H1 (cell line): ENCODE measurements at regions not wholly inside any gene's neighbourhood (a gene's known extent, or its start where the extent isn't known, plus 50 kb on each side); places are given as distances from the start of the nearest gene placed in this dataset.

Source experiments
- BRCA1 ChIP-seq: IDR thresholded peaks from 2 replicates; pipeline ENCODE4 v1.6.1; 2012; ENCODE audit warnings: low read depth, low read length, improper control_type of control experiment
- CTCF ChIP-seq, 3 experiments: IDR thresholded peaks; 1 replicate in 2 of 3; 2 replicates in 1 of 3; pipeline versions ENCODE4 v1.5.1 to v1.6.1; 2011; ENCODE audit warnings: low read length in 3 of 3, mild to moderate bottlenecking in 3 of 3, inconsistent platforms in 2 of 3, low read depth in 1 of 3, moderate library complexity in 1 of 3; ENCODE audit not compliant: insufficient read depth in 1 of 3; ENCODE audit errors: control extremely low read depth in 1 of 3
- POLR2A ChIP-seq, 2 experiments: IDR thresholded peaks; 1 replicate in 1 of 2; 2 replicates in 1 of 2; pipeline ENCODE4 v1.6.1; 2011; ENCODE audit warnings: low read depth in 2 of 2, low read length in 2 of 2, mild to moderate bottlenecking in 2 of 2; ENCODE audit errors: control extremely low read depth in 1 of 2
- POLR2AphosphoS5 ChIP-seq: IDR thresholded peaks from 2 replicates; pipeline ENCODE4 v1.6.1; 2011; ENCODE audit warnings: low read depth, low read length
- RAD21 ChIP-seq, 2 experiments: IDR thresholded peaks in 1 of 2; conservative IDR thresholded peaks in 1 of 2; 2 replicates each; pipeline ENCODE4 v1.6.1; 2011; ENCODE audit warnings: low read depth in 2 of 2, low read length in 2 of 2, improper control_type of control experiment in 1 of 2, inconsistent platforms in 1 of 2, mild to moderate bottlenecking in 1 of 2, moderate library complexity in 1 of 2

GRCh38 chr12:39672976-39673375, 53.4 kb upstream of the ABCD2 start:
- TF ChIP-seq CTCF (IDR thresholded peaks at IDR 0.05; ENCODE audit: control extremely low read depth in 1 of 3, insufficient read depth in 1 of 3, low read depth in 1 of 3, low read length in 3 of 3) = no peak
- no peak for TF ChIP-seq RAD21 (IDR thresholded peaks at IDR 0.05 in 1 of 2, conservative IDR thresholded peaks at IDR 0.05 in 1 of 2; ENCODE audit: low read depth in 2 of 2, low read length in 2 of 2)
- TF ChIP-seq POLR2A (IDR thresholded peaks at IDR 0.05; ENCODE audit: control extremely low read depth in 1 of 2, low read depth in 2 of 2, low read length in 2 of 2) = no peak
- no peak for TF ChIP-seq POLR2AphosphoS5
- TF ChIP-seq BRCA1 = no peak
